ENCODE measurements at regions not wholly inside any gene's neighbourhood (a gene's known extent, or its start where the extent isn't known, plus 50 kb on each side); places are given as distances from the start of the nearest gene placed in this dataset.

DNA sequence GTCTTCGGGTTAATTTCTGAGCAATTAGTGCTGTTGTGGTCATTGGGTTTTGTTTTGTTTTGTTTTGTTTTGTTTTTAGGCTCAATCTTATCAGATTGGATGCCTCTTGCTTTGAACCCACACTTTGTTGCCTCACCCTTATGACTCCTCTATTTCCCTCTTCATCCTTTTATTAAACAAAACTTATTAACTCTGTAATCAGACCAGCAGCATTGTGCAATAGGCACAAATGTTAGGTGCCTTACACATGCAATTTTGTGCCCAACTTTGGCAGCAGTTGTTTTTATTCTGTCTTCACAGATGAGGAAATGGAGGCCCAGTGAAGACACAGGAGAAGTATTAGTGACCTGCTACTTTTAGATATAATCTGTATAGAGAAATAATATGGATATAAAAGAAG lies 377.7 kb downstream of the KCNRG start:
- no peak for TF ChIP-seq GATA3 (IDR thresholded peaks at IDR 0.05; ENCODE audit: low read depth, low read length)
- no peak for TF ChIP-seq GATA2 (IDR thresholded peaks at IDR 0.05; ENCODE audit: low read depth, low read length)

Data from SH-SY5Y (cell line).